PFSK-1 (cell line): ENCODE measurements at regions not wholly inside any gene's neighbourhood (a gene's known extent, or its start where the extent isn't known, plus 50 kb on each side); places are given as distances from the start of the nearest gene placed in this dataset.

Experiments used
- FOXP2 ChIP-seq: optimal IDR thresholded peaks from 2 replicates; pipeline ENCODE3; 2011; ENCODE audit warnings: borderline replicate concordance, control low read depth, inconsistent platforms; ENCODE audit not compliant: insufficient read depth; ENCODE audit errors: extremely low read length, extremely low read depth
- POLR2AphosphoS5 ChIP-seq: IDR thresholded peaks from 2 replicates; pipeline ENCODE4 v1.6.1; 2012; ENCODE audit warnings: low read depth, mild to moderate bottlenecking, control low read depth, low read length, moderate library complexity
- SIN3A ChIP-seq: IDR thresholded peaks from 2 replicates; pipeline ENCODE4 v1.6.1; 2012; ENCODE audit warnings: mild to moderate bottlenecking, low read length, moderate library complexity, borderline replicate concordance; ENCODE audit not compliant: insufficient read depth
- TAF1 ChIP-seq: IDR thresholded peaks from 2 replicates; pipeline ENCODE4 v1.6.1; 2012; ENCODE audit warnings: low read length, control low read depth, borderline replicate concordance; ENCODE audit not compliant: insufficient read depth
- TF ChIP-seq, protein P1 (sequence below), 2 experiments: IDR thresholded peaks; 2 replicates each; pipeline versions ENCODE4 v1.6.1 to v1.8.0; 2011 to 2012; ENCODE audit warnings: low read depth in 2 of 2, low read length in 2 of 2, control low read depth in 1 of 2, inconsistent platforms in 1 of 2, mild to moderate bottlenecking in 1 of 2, moderate library complexity in 1 of 2; ENCODE audit not compliant: insufficient read depth in 1 of 2

DNA sequence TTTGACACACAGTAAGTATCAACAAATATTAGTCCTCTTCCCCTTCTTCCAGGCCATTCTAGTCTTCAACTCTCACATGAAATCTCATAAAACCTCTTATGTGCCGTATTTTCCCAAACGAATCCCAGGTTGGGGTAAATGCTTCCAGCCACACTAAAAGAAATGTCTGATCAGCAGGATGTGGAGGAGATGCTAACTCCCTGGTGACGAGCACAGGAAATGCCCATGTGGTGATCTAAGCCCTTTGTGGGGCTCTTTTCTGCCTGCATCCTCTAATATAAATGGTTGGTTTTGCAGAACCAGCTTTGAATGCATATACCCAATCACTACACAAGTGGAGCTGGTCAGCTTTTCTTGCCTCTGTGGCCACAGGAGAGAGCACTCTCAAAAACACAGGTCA is 498.2 kb upstream of the ERCC4 start:
- no peak for TF ChIP-seq TAF1
- no peak for TF ChIP-seq FOXP2
- TF ChIP-seq POLR2AphosphoS5 = no peak
- no peak for TF ChIP-seq SIN3A
- TF ChIP-seq, protein P1, sequence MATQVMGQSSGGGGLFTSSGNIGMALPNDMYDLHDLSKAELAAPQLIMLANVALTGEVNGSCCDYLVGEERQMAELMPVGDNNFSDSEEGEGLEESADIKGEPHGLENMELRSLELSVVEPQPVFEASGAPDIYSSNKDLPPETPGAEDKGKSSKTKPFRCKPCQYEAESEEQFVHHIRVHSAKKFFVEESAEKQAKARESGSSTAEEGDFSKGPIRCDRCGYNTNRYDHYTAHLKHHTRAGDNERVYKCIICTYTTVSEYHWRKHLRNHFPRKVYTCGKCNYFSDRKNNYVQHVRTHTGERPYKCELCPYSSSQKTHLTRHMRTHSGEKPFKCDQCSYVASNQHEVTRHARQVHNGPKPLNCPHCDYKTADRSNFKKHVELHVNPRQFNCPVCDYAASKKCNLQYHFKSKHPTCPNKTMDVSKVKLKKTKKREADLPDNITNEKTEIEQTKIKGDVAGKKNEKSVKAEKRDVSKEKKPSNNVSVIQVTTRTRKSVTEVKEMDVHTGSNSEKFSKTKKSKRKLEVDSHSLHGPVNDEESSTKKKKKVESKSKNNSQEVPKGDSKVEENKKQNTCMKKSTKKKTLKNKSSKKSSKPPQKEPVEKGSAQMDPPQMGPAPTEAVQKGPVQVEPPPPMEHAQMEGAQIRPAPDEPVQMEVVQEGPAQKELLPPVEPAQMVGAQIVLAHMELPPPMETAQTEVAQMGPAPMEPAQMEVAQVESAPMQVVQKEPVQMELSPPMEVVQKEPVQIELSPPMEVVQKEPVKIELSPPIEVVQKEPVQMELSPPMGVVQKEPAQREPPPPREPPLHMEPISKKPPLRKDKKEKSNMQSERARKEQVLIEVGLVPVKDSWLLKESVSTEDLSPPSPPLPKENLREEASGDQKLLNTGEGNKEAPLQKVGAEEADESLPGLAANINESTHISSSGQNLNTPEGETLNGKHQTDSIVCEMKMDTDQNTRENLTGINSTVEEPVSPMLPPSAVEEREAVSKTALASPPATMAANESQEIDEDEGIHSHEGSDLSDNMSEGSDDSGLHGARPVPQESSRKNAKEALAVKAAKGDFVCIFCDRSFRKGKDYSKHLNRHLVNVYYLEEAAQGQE (IDR thresholded peaks at IDR 0.05; ENCODE audit: insufficient read depth in 1 of 2, low read depth in 2 of 2, low read length in 2 of 2) = no peak

DNA sequence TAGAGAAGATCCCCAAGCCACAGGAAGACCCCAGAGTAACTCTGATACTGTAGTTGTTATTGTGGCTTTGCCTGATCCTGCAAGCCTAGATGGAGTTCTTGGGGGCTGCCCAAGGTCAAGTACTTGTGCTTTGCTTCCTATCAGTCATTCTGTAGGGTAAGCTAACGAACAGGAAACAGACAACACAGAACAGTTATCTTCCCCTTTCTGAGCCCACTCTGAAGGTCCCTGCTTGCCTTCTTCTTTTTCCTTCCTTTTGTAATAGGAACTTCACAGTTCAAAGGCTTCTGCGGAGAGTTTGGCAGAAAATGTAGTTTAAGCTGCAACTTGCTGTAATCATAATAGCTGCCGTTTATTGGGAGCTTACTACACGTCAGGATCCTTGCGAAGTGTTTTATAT is 494.1 kb upstream of the ERCC4 start:
- no peak for TF ChIP-seq TAF1
- no peak for TF ChIP-seq SIN3A
- TF ChIP-seq, protein P1 (IDR thresholded peaks at IDR 0.05; ENCODE audit: insufficient read depth in 1 of 2, low read depth in 2 of 2, low read length in 2 of 2) = no peak
- TF ChIP-seq FOXP2 = no peak
- no peak for TF ChIP-seq POLR2AphosphoS5

DNA sequence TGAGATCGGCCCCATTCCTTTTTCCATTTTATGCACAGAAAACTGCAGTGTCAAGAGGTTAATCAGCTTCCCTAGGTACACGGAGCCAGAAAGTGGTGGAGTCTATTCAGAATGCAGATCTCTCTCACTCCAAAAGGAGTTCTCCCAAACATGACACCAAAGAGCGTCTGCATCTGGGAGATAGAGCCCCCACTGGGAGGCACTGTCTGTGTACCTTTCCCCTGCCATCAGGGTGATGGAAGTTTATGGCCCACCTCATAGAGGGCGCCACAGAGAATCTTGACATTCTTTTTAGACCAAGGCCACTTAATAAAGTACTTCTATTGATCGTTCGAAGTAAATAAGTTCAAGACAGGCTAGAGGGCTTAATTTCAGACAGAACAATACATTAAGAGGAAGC is 493.7 kb upstream of the ERCC4 start:
- TF ChIP-seq, protein P1 (IDR thresholded peaks at IDR 0.05; ENCODE audit: insufficient read depth in 1 of 2, low read depth in 2 of 2, low read length in 2 of 2) = no peak
- TF ChIP-seq FOXP2 (no peak), TAF1 (no peak), SIN3A (no peak), POLR2AphosphoS5 (no peak)

DNA sequence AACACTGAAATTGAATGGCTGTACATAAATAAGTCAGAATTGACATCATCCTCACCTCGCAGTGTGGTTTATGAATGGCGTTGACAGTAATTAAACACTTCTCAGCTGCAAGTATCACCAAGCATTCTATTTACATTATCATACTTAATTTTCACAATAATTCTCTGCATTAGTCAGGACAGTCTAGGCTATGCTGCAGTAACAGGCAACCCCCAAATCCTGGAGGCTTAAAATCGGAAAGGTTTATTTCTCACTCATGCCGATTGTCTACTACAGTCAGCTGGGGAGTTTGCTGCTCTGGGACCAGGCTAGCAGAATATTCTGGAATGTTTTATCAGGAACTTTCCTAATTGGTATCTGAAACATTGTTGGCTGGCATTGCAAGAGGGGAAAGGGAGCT is 493.2 kb upstream of the ERCC4 start:
- no peak for TF ChIP-seq FOXP2
- TF ChIP-seq SIN3A = no peak
- TF ChIP-seq TAF1 = no peak
- TF ChIP-seq, protein P1 (IDR thresholded peaks at IDR 0.05; ENCODE audit: insufficient read depth in 1 of 2, low read depth in 2 of 2, low read length in 2 of 2) = no peak
- TF ChIP-seq POLR2AphosphoS5 = no peak

DNA sequence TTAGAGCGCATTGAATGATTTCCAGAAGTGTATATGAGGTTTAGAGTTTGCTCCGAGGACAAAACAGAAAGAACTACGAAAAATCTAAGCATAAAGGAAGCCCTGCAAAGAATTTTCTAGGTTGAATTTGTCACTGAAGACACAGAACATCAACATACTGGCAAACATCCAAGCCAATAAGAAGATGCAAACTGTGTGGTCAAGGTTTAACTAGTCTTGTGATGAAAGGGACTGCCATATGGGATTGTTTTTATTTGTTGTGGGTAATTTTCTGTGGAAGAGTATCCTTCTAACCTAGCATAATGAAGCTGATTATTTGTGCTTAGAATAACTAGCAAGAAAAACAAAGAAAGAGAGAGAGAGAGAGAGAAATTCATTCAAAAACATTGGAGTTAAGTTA is 492.0 kb upstream of the ERCC4 start:
- TF ChIP-seq FOXP2 (no peak), SIN3A (no peak), POLR2AphosphoS5 (no peak), TAF1 (no peak)
- TF ChIP-seq, protein P1 (IDR thresholded peaks at IDR 0.05; ENCODE audit: insufficient read depth in 1 of 2, low read depth in 2 of 2, low read length in 2 of 2) = no peak
